HG02852 (cell line): ENCODE measurements at regions not wholly inside any gene's neighbourhood (a gene's known extent, or its start where the extent isn't known, plus 50 kb on each side); places are given as distances from the start of the nearest gene placed in this dataset.

ENCODE experiments used
- ATAC-seq: cut with Tn5 transposase; IDR thresholded peaks from one replicate; pipeline ENCODE4 v1.9.1; 2021; ENCODE audit warnings: mild to moderate bottlenecking, moderate library complexity; ENCODE audit not compliant: unreplicated experiment

GRCh38 chr13:34842466-34842865 lies 99.6 kb upstream of the NBEA start:
- peak; percentile 64 for ATAC-seq

DNA sequence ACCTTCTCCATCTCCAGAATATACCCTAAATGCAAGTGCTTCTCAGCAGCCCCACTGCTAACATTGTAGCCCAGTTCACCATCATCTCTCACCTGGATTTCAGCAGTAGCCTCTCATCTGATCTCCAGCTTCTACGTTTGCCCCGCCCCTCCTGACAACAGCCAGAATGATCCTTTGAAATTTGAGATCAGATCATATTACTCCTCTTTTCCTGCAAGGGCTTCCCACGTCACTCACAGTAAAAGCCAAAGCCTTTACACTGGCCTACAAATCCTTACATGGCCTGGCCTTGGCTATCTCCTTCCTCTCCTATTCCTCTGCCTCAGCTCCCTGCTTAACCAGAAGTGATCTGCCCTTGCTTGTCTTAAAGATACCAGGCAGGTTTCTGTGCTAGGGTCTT lies 94.3 kb upstream of the NBEA start:
- ATAC-seq = no peak

DNA sequence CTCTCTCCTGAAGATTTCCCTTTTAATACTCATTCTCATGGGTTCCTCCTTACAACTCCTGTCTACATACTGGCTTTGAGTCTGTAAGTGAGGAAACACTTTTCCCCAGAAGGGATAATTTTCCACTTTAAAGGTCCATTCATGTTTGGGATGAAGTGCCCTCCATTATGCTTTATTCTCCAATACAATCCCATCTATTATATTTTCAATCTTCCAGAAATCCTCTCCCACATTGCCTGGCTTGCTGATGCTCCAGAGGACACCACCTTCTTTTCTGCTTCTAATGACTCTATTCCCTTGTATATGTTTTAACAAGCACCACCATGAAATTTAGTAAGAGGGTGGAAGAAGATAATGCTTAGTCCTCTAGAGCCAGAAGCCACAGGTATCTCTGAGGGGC lies 92.7 kb upstream of the NBEA start:
- ATAC-seq = no peak

GRCh38 chr13:34853161-34853560 lies 88.9 kb upstream of the NBEA start:
- ATAC-seq = no peak

DNA sequence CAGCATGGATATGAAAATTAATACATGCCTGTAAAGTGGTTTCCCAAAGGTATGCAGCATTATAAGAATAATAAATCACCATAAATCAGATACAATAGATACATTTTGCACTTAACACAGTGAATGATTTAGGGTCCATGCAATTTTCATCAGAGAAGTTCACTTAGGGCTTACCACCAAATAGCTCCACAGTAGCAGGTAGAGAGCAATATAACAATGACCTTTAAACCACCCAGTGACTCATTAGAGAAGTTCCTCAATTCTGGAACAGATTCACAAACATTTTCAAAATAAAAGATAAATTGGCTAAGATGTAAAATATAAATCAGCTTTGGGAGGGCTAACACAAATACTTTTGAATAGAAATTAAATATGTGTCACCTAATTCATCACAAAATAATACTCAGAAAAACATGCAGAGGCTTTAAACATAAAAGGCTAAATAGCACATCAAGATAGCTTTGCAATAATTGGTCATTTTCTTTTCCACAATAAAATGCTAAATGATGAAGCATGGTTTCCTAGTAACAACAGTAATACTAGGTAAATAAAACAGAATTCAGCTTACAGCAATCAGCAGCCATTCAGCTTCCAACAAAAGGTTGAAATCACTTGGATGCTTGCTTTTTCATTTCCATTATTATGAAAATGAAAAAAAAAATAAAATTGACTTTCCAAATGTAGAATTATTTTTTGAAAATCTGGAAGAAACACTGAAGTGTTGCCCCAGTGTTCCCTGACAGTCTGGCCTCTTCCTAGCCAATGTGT lies 84.3 kb upstream of the NBEA start:
- ATAC-seq = no peak

- ATAC-seq = no peak
Observed at GRCh38 chr13:34862311-34862710, 79.8 kb upstream of the NBEA start.

DNA sequence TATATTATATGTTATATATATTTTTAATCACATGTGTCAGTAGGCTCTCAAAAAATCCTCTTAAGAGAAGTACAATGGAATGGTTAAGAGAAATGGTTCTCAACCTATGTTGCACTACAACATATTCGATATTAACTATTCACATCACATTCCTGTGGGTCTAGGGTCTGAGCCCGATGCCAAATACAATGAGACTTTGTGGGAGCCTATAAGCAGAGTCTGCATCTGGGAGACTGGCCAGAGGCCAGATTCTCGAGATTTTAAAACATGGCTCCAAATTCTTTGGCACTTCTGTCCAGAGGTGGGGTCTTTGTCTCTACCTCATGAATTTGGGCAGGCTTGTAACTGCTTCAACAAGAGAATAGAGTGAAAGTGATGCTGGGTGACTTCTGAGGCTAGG lies 79.4 kb upstream of the NBEA start:
- no peak for ATAC-seq

DNA sequence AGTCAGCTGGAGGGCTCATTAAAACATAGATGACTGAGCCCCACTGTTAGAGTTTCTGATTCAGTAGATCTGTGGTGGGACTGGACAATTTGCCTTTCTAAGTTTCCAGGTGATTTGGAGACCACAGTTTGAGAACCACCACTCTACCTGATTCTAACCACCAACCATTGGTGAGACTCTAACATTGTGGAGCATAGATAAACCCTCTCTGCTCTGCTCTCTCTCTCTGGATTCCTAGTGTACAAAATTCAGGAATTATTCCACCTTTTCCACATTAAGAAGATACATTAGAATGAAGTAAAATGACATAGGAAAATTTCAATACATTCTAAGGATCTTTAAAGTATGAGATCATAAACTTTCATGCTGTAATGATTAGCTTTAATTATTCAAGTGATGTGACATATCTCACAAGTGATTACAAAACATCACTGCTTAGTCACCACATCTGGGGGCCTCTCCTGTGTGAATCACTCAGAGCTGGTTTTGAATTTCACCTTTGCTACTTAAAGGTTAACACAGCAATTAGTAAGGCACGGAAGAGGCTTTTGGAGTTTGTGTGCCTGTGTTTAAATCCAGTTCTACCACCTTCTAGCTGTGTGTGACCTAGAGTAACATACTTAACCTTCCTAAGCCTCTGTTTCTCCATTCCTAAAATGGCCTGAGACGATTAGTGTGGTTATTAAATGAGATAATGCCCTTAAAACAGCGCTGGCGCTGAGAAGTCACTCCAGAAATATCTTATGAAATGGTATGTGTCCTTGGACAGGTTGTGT lies 78.5 kb upstream of the NBEA start:
- no peak for ATAC-seq

GRCh38 chr13:34864671-34865070 lies 77.4 kb upstream of the NBEA start:
- ATAC-seq = no peak

- no peak for ATAC-seq
Observed at GRCh38 chr13:34867590-34867989, 74.5 kb upstream of the NBEA start.

DNA sequence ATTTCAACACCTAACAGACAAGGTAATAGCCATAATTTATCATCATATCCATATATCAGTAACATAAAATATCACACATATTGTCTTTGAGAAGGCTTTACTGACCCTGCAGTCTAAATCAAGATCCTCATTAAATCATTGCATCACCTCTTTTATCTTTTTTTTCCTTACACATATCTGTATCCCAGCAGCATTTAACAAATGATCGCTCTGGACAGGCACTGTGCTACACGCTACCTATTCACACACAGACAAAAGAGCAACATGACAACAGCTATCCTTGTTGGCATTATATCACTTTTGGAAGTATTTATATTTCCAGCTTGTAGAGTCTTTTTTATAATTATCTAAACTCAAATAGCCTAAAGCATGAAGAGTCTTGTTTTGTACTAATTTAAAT lies 73.3 kb upstream of the NBEA start:
- no peak for ATAC-seq

DNA sequence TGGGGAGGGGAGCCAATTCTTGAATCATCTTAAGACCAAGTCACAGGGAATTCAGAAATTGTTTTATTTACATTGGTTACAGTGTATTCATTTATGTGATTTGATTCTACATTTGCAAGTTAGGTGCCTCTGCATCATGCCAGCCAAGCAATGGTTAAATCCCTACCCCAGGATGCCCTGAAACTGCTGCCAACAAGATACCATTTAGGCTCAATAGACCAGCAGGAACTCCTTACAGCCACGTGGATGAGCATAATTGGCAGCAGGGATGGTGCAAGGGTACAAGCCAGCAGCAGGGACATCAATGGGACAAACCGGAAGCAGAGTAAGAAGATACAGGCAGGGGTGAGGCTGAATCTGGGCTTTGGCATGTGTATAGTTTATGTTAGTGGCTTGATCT lies 72.4 kb upstream of the NBEA start:
- no peak for ATAC-seq

DNA sequence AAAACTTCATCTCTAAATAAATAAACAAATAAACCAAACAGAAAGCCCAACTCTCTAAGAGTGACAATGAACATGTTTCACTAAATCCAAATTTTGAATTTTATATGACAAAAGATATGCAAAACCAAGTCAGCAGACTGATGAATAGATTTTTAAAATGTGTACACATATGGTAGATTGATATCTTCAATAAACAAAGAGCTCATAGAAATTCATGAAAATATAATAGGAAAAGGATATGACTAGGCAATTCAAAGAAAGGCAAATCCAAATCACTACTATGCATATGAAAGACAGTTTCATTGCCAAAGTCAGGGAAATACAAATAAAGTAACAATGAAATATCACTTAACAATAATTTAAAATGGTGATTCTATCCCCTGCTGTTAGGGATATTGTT lies 63.7 kb upstream of the NBEA start:
- no peak for ATAC-seq

DNA sequence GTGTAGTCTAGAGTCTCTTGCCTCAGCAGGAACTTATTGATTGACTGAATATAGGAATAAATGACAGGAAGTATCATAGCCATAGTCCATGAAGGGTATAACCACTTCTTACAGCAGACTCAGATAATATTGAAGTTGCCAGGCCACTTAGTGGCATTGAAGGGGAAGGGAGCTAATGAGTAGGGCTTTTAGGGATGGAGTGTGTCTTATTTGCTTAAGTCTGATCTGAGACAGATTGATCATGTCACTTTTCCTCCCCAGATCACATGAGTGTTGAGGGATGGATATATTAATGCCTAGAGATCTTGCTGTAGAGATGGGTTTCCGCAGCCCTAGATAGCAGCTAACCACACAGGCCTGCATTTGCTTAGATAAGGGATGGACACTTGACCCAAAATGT lies 62.2 kb upstream of the NBEA start:
- no peak for ATAC-seq

DNA sequence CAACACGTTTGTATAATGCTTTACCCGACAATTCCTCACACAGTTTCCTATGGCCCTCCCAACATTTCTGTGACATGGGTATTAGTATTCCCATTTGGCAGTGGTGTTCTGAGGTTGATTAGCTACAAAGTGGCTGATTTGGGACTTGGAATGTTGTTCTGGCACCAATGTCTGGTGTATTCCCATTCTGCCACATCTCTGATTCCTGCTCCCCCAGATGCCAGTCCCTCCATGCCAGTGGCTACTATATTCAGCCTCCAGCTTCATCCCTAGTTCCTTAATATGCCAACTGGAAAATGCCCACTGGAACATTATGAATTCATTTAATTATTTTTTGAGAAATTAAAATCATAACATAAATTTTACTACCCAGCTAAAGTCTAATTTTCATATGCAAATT lies 60.6 kb upstream of the NBEA start:
- ATAC-seq = no peak

- ATAC-seq = no peak
Observed at GRCh38 chr13:34883396-34883795, 58.7 kb upstream of the NBEA start.

DNA sequence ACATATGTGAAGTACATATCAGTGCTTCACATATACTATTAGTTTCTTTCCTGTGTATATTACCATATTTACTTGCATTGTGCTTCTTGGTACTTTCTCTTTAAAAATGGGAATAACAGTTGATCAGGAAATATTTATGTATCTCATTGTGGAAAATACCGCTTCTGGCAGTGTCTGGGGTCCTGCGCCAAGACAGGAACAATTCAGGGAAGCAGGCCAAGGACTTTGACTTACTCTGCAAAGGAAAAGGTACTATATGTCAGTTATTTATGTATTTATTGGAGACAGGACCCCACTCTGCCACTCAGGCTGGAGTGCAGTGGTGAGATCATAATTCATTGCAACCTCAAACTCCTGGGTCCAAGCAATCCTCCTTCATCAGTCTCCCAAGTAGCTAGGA lies 57.7 kb upstream of the NBEA start:
- no peak for ATAC-seq

DNA sequence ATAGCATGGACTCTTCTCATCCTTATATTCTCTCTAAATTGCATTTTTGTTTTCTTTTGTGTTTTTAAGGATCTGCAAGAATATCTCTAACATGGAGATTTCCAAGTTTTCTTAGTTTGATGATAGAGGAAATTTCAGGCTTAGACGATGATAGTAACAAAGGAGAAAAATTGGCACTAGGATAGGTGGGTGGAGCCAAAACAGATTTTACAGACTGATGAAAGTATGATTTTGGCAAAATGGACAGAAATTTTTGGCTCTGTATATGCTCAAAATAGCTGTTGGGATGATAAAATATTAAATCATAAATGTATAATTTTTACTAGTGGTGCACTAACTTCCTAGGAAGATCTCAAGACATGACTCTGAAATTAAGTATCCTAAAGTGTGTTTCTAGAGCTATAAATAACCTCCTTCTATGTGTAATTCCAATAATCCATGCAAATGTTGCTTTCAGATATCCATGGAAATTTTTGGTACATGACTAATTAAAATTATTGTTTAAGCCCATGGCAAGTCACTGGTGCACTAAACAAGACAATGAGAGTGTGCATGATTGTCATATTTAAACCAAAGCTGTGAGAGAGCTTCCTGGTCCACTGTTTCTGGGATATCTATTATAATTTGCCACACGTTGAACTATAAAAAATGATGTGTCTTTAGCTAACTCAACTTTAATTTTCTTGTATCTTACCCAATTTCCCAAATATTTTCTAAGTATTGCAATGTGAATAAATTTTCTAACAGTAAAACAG lies 55.8 kb upstream of the NBEA start:
- ATAC-seq = no peak

- ATAC-seq = no peak
Observed at GRCh38 chr13:34886987-34887386, 55.1 kb upstream of the NBEA start.
